Heart right ventricle (tissue), 16 donors: ENCODE measurements at regions not wholly inside any gene's neighbourhood (a gene's known extent, or its start where the extent isn't known, plus 50 kb on each side); places are given as distances from the start of the nearest gene placed in this dataset.

Experiments
- ATAC-seq, 8 donors: fragments of 200-7000 bp; cut with Tn5 transposase; one replicate each; pipeline ENCODE4 v1.9.1; 2020; ENCODE audit warnings: mild to moderate bottlenecking in 8 of 8, moderate library complexity in 8 of 8, moderate number of reproducible peaks in 1 of 8
- DNase-seq, 2 donors: peaks; one replicate each; pipeline ENCODE4 v3.0.0-alpha.2; 2020
- H3K27ac ChIP-seq, 10 donors: fragments of 200-600 bp; sonication (generic) in 2 of 10; one replicate each; pipeline versions ENCODE4 v1.5.0 to v1.8.0; 2020 to 2022; ENCODE audit warnings: mild to moderate bottlenecking in 3 of 10
- H3K27me3 ChIP-seq, 7 donors: fragments of 200-600 bp; one replicate each; pipeline ENCODE4 v1.8.0; 2021 to 2022; ENCODE audit warnings: mild to moderate bottlenecking in 2 of 7
- H3K36me3 ChIP-seq, 9 donors: fragments of 200-600 bp; sonication (generic) in 1 of 9; one replicate each; pipeline versions ENCODE4 v1.5.0 to v1.8.0; 2020 to 2022; ENCODE audit warnings: mild to moderate bottlenecking in 2 of 9
- H3K4me1 ChIP-seq, 9 donors: fragments of 200-600 bp; sonication (generic) in 1 of 9; one replicate each; pipeline versions ENCODE4 v1.5.0 to v1.8.0; 2020 to 2022; ENCODE audit warnings: mild to moderate bottlenecking in 4 of 9
- H3K4me3 ChIP-seq, 10 donors: fragments of 200-600 bp; sonication (generic) in 2 of 10; one replicate each; pipeline versions ENCODE4 v1.5.0 to v1.8.0; 2020 to 2022; ENCODE audit warnings: mild to moderate bottlenecking in 7 of 10, moderate library complexity in 2 of 10
- H3K9me3 ChIP-seq, 11 donors: fragments of 200-600 bp in 10 of 11; sonication (generic) in 2 of 11; one replicate each; pipeline versions ENCODE4 v1.5.0 to v1.8.0; 2013 to 2022; ENCODE audit warnings: mild to moderate bottlenecking in 2 of 11, control low read depth in 1 of 11, moderate library complexity in 1 of 11
- WGBS, 2 donors: extraction: QIAGEN DNeasy Blood & Tissue Kit; methylation state at CpG; one replicate each; pipeline ENCODE4 v1.1.7; 2013; ENCODE audit warnings: inconsistent platforms in 1 of 2; 5-methylcytosine and 5-hydroxymethylcytosine counted together
- intact Hi-C, 10 donors: fragments of 100-400 bp; cut with DNase I; formaldehyde crosslinking; loops; one replicate each; pipeline versions ENCODE4 v1.11.1 to v1.14.2; 2022
- TF ChIP-seq, protein P1 (sequence below), 9 donors: fragments of 200-600 bp; sonication (generic) in 2 of 9; IDR thresholded peaks; one replicate each; pipeline versions ENCODE4 v1.5.0 to v1.8.0; 2021 to 2022; ENCODE audit warnings: antibody characterized with exemption in 9 of 9, mild to moderate bottlenecking in 5 of 9, moderate library complexity in 1 of 9
- donor health status: Arrhythmogenic right ventricular cardiomyopathy.
- donor health status: ischemic (EF 13 %, LVEDD 7.1; RV severe dilation, severe dysfunction).
- donor health status: healthy with polysubstance abuse.
- donor health status: DM: no; HTN: yes; CAD: no.
- donor health status: DM: no; HTN: no; CAD: no.
- donor health status: ischemic (EF 25% LVEDD 6.9; RV normal size, moderate dysfunction).
- donor health status: ischemic (EF 25% LVEDD 5.7; RV mildly dilated, moderate dysfunction).
- donor health status: healthy.
- donor health status: DM: yes; HTN: yes; CAD: no.
- donor health status: Ischemic cardiomyopathy.
- donor health status: ischemic (EF 35%, LVEDD 5.7; RV mildly dilated, moderate dysfunction).
- donor health status: nonischemic (EF 11% LVEDD 7.7; RV severe dilation, severe dysfunction).
- donor health status: DM: yes; HTN: yes; CAD: no.
- donor health status: PGD.
- donor health status: ischemic (EF 29% LVEDD 5.4; RV normal size, mild dysfunction).
- donor health status: nonischemic (EF 23%, LVEDD 6.1; RV moderate dilation, normal function).

DNA sequence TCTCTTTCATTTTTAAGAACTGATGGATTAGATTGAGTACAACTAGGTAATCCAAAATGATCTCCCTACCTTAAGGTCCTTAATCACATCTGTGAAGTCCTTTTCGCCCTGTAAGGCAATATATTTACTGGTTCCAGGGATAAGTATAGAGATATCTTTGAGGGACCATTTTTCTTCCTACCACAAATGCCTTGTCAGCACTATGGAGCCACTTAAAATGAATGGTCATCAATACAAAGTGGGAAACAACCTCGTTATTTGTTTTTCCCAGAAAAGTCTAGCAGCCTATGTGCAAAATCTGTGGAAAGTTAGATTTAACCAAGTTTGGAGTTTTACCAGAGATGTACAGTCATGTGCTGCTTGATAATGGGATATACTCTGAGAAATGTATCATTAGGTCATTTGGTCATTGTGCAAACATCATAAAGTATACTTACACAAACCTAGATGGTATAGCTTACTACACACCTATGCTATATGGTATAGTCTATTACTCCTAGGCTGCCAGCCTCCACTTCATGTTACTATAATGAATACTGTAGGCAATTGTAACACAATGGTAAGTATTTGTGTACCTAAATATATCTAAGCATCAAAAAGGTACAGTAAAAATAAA, 366.2 kb upstream of the TMEM229A start:
- Histone ChIP-seq H3K4me3 (no peak overlapping the region), H3K36me3 (no peaks in the 10 kb centered on the region), H3K9me3 (no peaks in the 10 kb centered on the region), H3K27ac (no peak overlapping the region), H3K4me1 (no peaks in the 10 kb centered on the region), H3K27me3 (no peaks in the 10 kb centered on the region)
- TF ChIP-seq, protein P1, sequence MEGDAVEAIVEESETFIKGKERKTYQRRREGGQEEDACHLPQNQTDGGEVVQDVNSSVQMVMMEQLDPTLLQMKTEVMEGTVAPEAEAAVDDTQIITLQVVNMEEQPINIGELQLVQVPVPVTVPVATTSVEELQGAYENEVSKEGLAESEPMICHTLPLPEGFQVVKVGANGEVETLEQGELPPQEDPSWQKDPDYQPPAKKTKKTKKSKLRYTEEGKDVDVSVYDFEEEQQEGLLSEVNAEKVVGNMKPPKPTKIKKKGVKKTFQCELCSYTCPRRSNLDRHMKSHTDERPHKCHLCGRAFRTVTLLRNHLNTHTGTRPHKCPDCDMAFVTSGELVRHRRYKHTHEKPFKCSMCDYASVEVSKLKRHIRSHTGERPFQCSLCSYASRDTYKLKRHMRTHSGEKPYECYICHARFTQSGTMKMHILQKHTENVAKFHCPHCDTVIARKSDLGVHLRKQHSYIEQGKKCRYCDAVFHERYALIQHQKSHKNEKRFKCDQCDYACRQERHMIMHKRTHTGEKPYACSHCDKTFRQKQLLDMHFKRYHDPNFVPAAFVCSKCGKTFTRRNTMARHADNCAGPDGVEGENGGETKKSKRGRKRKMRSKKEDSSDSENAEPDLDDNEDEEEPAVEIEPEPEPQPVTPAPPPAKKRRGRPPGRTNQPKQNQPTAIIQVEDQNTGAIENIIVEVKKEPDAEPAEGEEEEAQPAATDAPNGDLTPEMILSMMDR (IDR thresholded peaks at IDR 0.05) = no peak
- ATAC-seq = no peak
- DNase-seq = no peak
- intact Hi-C loops = loop anchor here in 1 of 10 donors (1.0 kb wide), 1 partner anchor 39 kb away; no protein-coding TSS in a partner anchor
- WGBS, 2 donors = 82 to 86% methylated on average over 2 of the region's 2 CpGs

DNA sequence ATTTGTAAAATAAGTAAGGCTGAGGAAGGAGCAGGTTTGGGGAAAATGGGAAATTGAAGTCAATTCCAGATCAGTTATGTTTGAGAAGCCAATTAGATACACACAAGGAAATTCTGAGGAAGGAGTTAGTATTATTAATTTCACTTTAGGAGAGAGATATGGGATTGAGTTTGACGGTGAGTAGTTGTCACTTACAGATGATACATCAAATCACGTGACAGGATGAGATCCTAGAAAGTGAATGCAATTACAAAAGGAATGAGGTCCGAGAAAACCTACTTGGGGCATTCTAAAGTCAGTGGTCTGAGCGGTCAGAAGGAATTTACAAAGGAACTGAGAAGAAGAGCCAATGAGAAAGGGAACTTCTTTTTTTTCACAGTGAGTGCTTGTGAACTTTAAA, 364.3 kb upstream of the TMEM229A start:
- DNase-seq (no peak), ATAC-seq (no peak)
- no peaks in the 10 kb centered on the region for H3K4me1 ChIP-seq
- TF ChIP-seq, protein P1 (IDR thresholded peaks at IDR 0.05) = no peak
- H3K9me3 ChIP-seq = no peaks in the 10 kb centered on the region
- no peaks in the 10 kb centered on the region for H3K36me3 ChIP-seq
- H3K27ac ChIP-seq = no peak overlapping the region
- H3K27me3 ChIP-seq = no peaks in the 10 kb centered on the region
- WGBS, 2 donors = 68 to 75% methylated on average over 4 of the region's 4 CpGs
- intact Hi-C loops = no loop called here
- H3K4me3 ChIP-seq = no peak overlapping the region

DNA sequence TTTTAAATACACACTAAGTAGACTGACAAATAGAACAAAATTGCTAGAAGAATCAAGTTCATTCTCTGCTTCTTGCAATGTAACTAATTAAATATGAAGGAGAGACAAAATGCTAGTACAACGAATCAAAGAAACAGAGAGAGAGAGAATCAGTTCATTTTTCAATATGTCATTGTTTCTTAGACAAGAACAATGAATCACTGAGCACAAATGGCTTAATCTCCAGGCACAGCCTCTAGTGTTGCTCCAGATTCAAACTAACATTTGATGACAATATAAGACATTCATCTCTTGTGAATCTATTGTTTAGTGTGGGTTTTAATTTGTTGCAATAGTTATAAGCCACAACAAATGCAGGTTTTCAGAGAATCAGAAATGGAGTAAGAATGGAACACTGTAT, 357.4 kb upstream of the TMEM229A start:
- H3K4me3 ChIP-seq = no peak overlapping the region
- ATAC-seq (no peak), DNase-seq (no peak)
- intact Hi-C loops = no loop called here
- no peaks in the 10 kb centered on the region for H3K36me3 ChIP-seq
- H3K27ac ChIP-seq = no peak overlapping the region
- H3K9me3 ChIP-seq = no peaks in the 10 kb centered on the region
- H3K4me1 ChIP-seq = no peaks in the 10 kb centered on the region
- TF ChIP-seq, protein P1 (IDR thresholded peaks at IDR 0.05) = no peak
- 72 to 76% methylated on average over 1 of the region's 1 CpG for WGBS, 2 donors
- no peaks in the 10 kb centered on the region for H3K27me3 ChIP-seq

DNA sequence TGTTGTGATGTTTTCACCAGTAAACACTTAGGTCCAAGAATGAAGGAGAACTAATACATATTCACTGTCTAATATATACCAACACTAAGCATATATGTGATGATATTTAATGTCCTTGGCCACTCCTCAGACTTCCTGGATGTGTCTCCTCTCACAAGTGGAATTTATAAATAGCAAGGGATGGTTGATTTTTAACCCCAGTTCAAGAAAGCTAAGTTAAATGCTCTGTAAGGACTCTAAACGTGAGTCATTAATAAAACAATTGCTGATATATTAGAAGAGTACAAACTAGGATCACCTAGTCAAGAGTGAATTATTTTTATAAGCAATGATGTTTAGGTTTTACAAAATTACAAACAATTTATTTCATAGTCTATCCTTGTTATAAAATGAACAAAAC, 355.9 kb upstream of the TMEM229A start:
- H3K4me3 ChIP-seq = no peak overlapping the region
- 57 to 63% methylated on average over 1 of the region's 1 CpG for WGBS, 2 donors
- H3K27ac ChIP-seq = no peak overlapping the region
- no peaks in the 10 kb centered on the region for H3K4me1 ChIP-seq
- no peaks in the 10 kb centered on the region for H3K36me3 ChIP-seq
- TF ChIP-seq, protein P1 (IDR thresholded peaks at IDR 0.05) = no peak
- ATAC-seq = no peak
- intact Hi-C loops = no loop called here
- DNase-seq = no peak
- H3K9me3 ChIP-seq = no peaks in the 10 kb centered on the region
- H3K27me3 ChIP-seq = no peaks in the 10 kb centered on the region
